ENCODE measurements at regions not wholly inside any gene's neighbourhood (a gene's known extent, or its start where the extent isn't known, plus 50 kb on each side); places are given as distances from the start of the nearest gene placed in this dataset.

DNA sequence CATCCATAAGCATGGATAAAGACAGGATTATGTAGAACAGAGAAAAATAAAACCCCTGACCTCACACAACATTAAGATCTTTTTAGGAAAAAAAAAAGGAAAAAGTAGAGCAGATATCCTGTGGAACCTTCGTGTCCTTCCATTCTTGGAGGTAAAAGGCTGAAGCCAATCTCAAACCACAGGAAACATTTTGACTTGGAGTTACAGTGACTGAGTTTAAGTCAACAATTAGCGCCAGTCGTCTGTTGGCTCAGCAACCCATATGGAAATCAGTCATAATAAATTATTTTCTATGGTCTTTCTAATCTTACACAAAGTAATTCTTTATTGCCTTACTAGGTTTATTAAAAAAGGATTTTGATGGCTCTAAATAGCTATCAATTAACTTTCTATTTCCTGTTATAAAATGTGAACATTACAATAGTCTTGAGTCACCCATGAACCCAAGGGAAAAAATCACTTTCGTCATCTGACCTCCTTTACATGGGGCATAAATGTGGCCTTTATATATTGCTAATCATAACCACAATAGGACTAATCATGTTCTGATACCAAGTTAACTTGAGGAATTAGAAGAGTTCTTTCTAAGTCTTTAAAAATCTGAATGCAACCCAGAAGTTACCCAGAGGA, 592.9 kb downstream of the TFAP2B start:
- no peak for TF ChIP-seq EZH2 (IDR thresholded peaks at IDR 0.05)
- TF ChIP-seq, protein P1, sequence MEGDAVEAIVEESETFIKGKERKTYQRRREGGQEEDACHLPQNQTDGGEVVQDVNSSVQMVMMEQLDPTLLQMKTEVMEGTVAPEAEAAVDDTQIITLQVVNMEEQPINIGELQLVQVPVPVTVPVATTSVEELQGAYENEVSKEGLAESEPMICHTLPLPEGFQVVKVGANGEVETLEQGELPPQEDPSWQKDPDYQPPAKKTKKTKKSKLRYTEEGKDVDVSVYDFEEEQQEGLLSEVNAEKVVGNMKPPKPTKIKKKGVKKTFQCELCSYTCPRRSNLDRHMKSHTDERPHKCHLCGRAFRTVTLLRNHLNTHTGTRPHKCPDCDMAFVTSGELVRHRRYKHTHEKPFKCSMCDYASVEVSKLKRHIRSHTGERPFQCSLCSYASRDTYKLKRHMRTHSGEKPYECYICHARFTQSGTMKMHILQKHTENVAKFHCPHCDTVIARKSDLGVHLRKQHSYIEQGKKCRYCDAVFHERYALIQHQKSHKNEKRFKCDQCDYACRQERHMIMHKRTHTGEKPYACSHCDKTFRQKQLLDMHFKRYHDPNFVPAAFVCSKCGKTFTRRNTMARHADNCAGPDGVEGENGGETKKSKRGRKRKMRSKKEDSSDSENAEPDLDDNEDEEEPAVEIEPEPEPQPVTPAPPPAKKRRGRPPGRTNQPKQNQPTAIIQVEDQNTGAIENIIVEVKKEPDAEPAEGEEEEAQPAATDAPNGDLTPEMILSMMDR (IDR thresholded peaks at IDR 0.05) = no peak
